ENCODE measurements at regions not wholly inside any gene's neighbourhood (a gene's known extent, or its start where the extent isn't known, plus 50 kb on each side); places are given as distances from the start of the nearest gene placed in this dataset.

- TF ChIP-seq CTCF (IDR thresholded peaks at IDR 0.05; ENCODE audit: low read length): no peak
- TF ChIP-seq EZH2 (IDR thresholded peaks at IDR 0.05; ENCODE audit: borderline replicate concordance, low read length): no peak
Observed at GRCh38 chr6:104252276-104252675, 607.4 kb downstream of the HACE1 start.

Data from OCI-LY1 (cell line).